HCT116 (cell line): ENCODE measurements at regions not wholly inside any gene's neighbourhood (a gene's known extent, or its start where the extent isn't known, plus 50 kb on each side); places are given as distances from the start of the nearest gene placed in this dataset.

Source experiments
- ATAC-seq: fragments of 200-7000 bp; cut with Tn5 transposase; 2 replicates; pipeline ENCODE4 v1.9.1; 2020; ENCODE audit warnings: mild to moderate bottlenecking, moderate library complexity
- BruUV-seq: library from RNA; stranded (reverse); fragments of 400-500 nt; replicated peaks from 2 replicates; lab custom pipeline; 2021; lab: Mats Ljungman, UMichigan
- CTCF ChIA-PET: fragments of 300-600 bp; sonication (Branson Sonifier 250); formaldehyde crosslinking; loops from one replicate; lab custom pipeline; 2021; ENCODE audit warnings: antibody characterized with exemption; lab: Charles Lee
- POLR2A ChIA-PET: fragments of 300-600, 350-600 bp; sonication (Branson Sonifier 250); formaldehyde crosslinking; loops from one replicate; lab custom pipeline; 2021; ENCODE audit warnings: antibody characterized with exemption; lab: Charles Lee
- RAD21 ChIA-PET, 2 experiments: fragments of 300-600 bp; sonication (Branson Sonifier 250); formaldehyde crosslinking; loops; one replicate each; lab custom pipeline; 2023; ENCODE audit warnings: low total read pairs in 2 of 2; ENCODE audit not compliant: uncharacterized antibody in 2 of 2, unreplicated experiment in 2 of 2, low non-redundant PET in 1 of 2; lab: Charles Lee
- DNase-seq: peaks from one replicate; pipeline ENCODE4 v3.0.0-alpha.2; 2010; ENCODE audit warnings: low read depth, low spot score
- H2AFZ ChIP-seq: fragments of 200-600 bp; shearing (Covaris generic), sonication (generic); 2 replicates; pipeline ENCODE4 v1.6.1; 2017; ENCODE audit warnings: low read depth, mixed run types, mixed read lengths, antibody characterized with exemption, low read length; ENCODE audit not compliant: poor library complexity, severe bottlenecking
- H3K27ac ChIP-seq: 2 replicates; pipeline ENCODE4 v1.5.1; 2012; ENCODE audit warnings: low read depth, low read length
- H3K27me3 ChIP-seq: fragments of 200-600 bp; sonication (generic); 2 replicates; pipeline ENCODE4 v1.6.1; 2016; ENCODE audit warnings: mixed run types, low read length, mixed read lengths; ENCODE audit not compliant: insufficient read depth
- H3K36me3 ChIP-seq, 2 experiments: fragments of 200-500 bp in 1 of 2; fragments of 200-600 bp in 1 of 2; sonication (Bioruptor generic) in 1 of 2; sonication (generic) in 1 of 2; 2 replicates each; pipeline versions ENCODE4 v1.5.1 to v1.6.1; 2014 to 2016; ENCODE audit warnings: low read length in 2 of 2, inconsistent platforms in 1 of 2, mixed read lengths in 1 of 2, mixed run types in 1 of 2; ENCODE audit not compliant: insufficient read depth in 2 of 2, control insufficient read depth in 1 of 2
- H3K4me1 ChIP-seq, 2 experiments: fragments of 200-600 bp in 1 of 2; sonication (generic) in 1 of 2; 2 replicates each; pipeline versions ENCODE4 v1.5.1 to v1.6.1; 2012 to 2017; ENCODE audit warnings: low read length in 2 of 2, inconsistent platforms in 1 of 2, mild to moderate bottlenecking in 1 of 2, mixed read lengths in 1 of 2, mixed run types in 1 of 2, moderate library complexity in 1 of 2; ENCODE audit not compliant: insufficient read depth in 2 of 2, control insufficient read depth in 1 of 2
- H3K4me2 ChIP-seq: fragments of 200-600 bp; sonication (generic); 2 replicates; pipeline ENCODE4 v1.6.1; 2017; ENCODE audit warnings: mixed run types, low read length, mixed read lengths
- H3K4me3 ChIP-seq, 2 experiments: fragments of 200-600 bp in 1 of 2; sonication (generic) in 1 of 2; replicated peaks in 1 of 2; 2 replicates each; pipeline ENCODE4 v1.5.1; 2011 to 2016; ENCODE audit warnings: low read length in 2 of 2, control low read depth in 1 of 2, low read depth in 1 of 2, mild to moderate bottlenecking in 1 of 2, mixed read lengths in 1 of 2, mixed run types in 1 of 2
- H3K79me2 ChIP-seq: fragments of 200-600 bp; sonication (generic); 2 replicates; pipeline ENCODE4 v1.6.1; 2017; ENCODE audit warnings: mild to moderate bottlenecking, mixed run types, low read length, moderate library complexity, mixed read lengths; ENCODE audit not compliant: insufficient read depth
- H3K9ac ChIP-seq: fragments of 200-600 bp; sonication (generic); 2 replicates; pipeline ENCODE4 v1.6.1; 2016; ENCODE audit warnings: low read length, mixed read lengths
- H3K9me2 ChIP-seq: fragments of 200-600 bp; sonication (generic), shearing (Covaris generic); 2 replicates; pipeline ENCODE4 v1.6.1; 2017; ENCODE audit warnings: mixed run types, mild to moderate bottlenecking, moderate library complexity; ENCODE audit not compliant: insufficient read depth
- H3K9me3 ChIP-seq, 2 experiments: fragments of 200-500 bp in 1 of 2; fragments of 200-600 bp in 1 of 2; sonication (Bioruptor generic) in 1 of 2; sonication (generic) in 1 of 2; 2 replicates each; pipeline ENCODE4 v1.6.1; 2014 to 2017; ENCODE audit warnings: low read length in 2 of 2, mixed read lengths in 2 of 2, inconsistent platforms in 1 of 2, low read depth in 1 of 2, mild to moderate bottlenecking in 1 of 2, mixed run types in 1 of 2, moderate library complexity in 1 of 2; ENCODE audit not compliant: control insufficient read depth in 1 of 2, insufficient read depth in 1 of 2
- H4K20me1 ChIP-seq: fragments of 200-600 bp; sonication (generic), shearing (Covaris generic); 2 replicates; pipeline ENCODE4 v1.6.1; 2017; ENCODE audit warnings: mixed run types, mild to moderate bottlenecking, moderate library complexity; ENCODE audit not compliant: insufficient read depth
- ZNF274 ChIP-seq: fragments of 200-500 bp; sonication (Bioruptor generic); IDR thresholded peaks from 2 replicates; pipeline ENCODE4 v1.6.1; 2014; ENCODE audit warnings: mild to moderate bottlenecking, low read depth, low read length, inconsistent platforms
- intact Hi-C: fragments of 100-400 bp; cut with micrococcal nuclease; formaldehyde crosslinking; loops from 2 replicates; pipeline ENCODE4 v1.10.0; 2022

DNA sequence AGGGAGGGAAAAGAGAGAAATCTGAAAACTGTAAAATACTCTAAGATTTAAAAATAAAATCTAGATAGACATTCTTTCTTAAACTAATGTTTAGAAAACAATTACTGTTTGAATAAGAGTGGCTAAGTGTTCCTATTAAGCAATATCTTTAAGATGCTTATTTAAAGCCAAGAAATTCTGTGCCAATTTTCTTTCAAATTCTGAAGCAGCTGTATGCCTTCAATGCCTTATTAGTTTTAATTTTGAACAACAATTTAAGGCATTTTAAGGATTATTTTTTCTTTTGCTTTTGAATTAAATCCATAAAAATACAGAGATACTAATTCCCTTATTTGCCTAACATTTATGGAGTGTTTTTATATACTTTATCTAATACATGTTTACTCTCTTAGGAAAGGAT lies 50.3 kb upstream of the KITLG start:
- Histone ChIP-seq H3K79me2 (no peaks in the 10 kb centered on the region), H3K27ac (no peak overlapping the region), H3K4me1 (no peaks in the 10 kb centered on the region; a peak in 2 of 4 replicates), H2AFZ (no peak overlapping the region), H3K4me3 (no peak overlapping the region), H3K9me2 (no peaks in the 10 kb centered on the region), H4K20me1 (no peaks in the 10 kb centered on the region), H3K9ac (no peak overlapping the region), H3K36me3 (no peaks in the 10 kb centered on the region), H3K4me2 (no peak overlapping the region), H3K27me3 (no peaks in the 10 kb centered on the region), H3K9me3 (no peaks in the 10 kb centered on the region)
- ATAC-seq: no peak
- ChIA-PET CTCF (no interaction called here), POLR2A (no interaction called here), RAD21 (no interaction called here)
- DNase-seq: no peak
- TF ChIP-seq ZNF274: no peak
- BruUV-seq: no TSS peak
- intact Hi-C loops: loop anchor here (5.0 kb wide), 2 partner anchors 292 to 362 kb away; no protein-coding TSS in a partner anchor
